ENCODE measurements at regions not wholly inside any gene's neighbourhood (a gene's known extent, or its start where the extent isn't known, plus 50 kb on each side); places are given as distances from the start of the nearest gene placed in this dataset.

- H3K9ac ChIP-seq (ENCODE audit: low read depth in 1 of 2, low read length in 2 of 2): no peak overlapping the region
- TF ChIP-seq JUND (IDR thresholded peaks at IDR 0.05) (no peak), RAD21 (IDR thresholded peaks at IDR 0.05) (no peak), FOXA1 (IDR thresholded peaks at IDR 0.05) (no peak), CTCF (IDR thresholded peaks at IDR 0.05; ENCODE audit: low read depth, low read length, missing input control) (no peak), HNF4A (conservative IDR thresholded peaks at IDR 0.05) (no peak), YY1 (IDR thresholded peaks at IDR 0.05) (no peak), ATF3 (IDR thresholded peaks at IDR 0.05) (no peak), RXRA (IDR thresholded peaks at IDR 0.05) (no peak), TAF1 (conservative IDR thresholded peaks at IDR 0.05) (no peak)
- H3K27ac ChIP-seq (ENCODE audit: low read depth in 1 of 2, low read length in 2 of 2): no peak overlapping the region
- H3K36me3 ChIP-seq (ENCODE audit: control insufficient read depth in 4 of 4, insufficient read depth in 3 of 4, low read depth in 1 of 4, low read length in 3 of 4): no peaks in the 10 kb centered on the region
- no peaks in the 10 kb centered on the region for H3K9me3 ChIP-seq (ENCODE audit: control insufficient read depth in 4 of 4, low read length in 3 of 4)
- H3K4me3 ChIP-seq (ENCODE audit: low read depth in 1 of 3, low read length in 3 of 3): no peak overlapping the region
- peaks cover 0 to 2% (median 0%) of the 10 kb centered on the region in 4 donors for H3K27me3 ChIP-seq (ENCODE audit: control insufficient read depth in 4 of 4, insufficient read depth in 4 of 4, low read length in 3 of 4)
- no peak for DNase-seq (ENCODE audit: low spot score)
- no peaks in the 10 kb centered on the region for H3K4me1 ChIP-seq (ENCODE audit: control insufficient read depth in 4 of 4, insufficient read depth in 4 of 4, low read length in 3 of 4)
- 88% methylated on average over 6 of the region's 6 CpGs for WGBS
Measured at GRCh38 chr2:67670747-67671183, 273.6 kb downstream of the ETAA1 start.

- no peak for DNase-seq (ENCODE audit: low spot score)
- TF ChIP-seq EGR1 (IDR thresholded peaks at IDR 0.05; ENCODE audit: low read depth in 2 of 2): no peak
- no peak for TF ChIP-seq YY1 (IDR thresholded peaks at IDR 0.05)
- H3K9me3 ChIP-seq (ENCODE audit: control insufficient read depth in 4 of 4, low read length in 3 of 4): no peaks in the 10 kb centered on the region
- H3K4me1 ChIP-seq (ENCODE audit: control insufficient read depth in 4 of 4, insufficient read depth in 4 of 4, low read length in 3 of 4): no peaks in the 10 kb centered on the region
- H3K36me3 ChIP-seq (ENCODE audit: control insufficient read depth in 4 of 4, insufficient read depth in 3 of 4, low read depth in 1 of 4, low read length in 3 of 4): no peaks in the 10 kb centered on the region
- peaks cover 0 to 2% (median 0%) of the 10 kb centered on the region in 4 donors for H3K27me3 ChIP-seq (ENCODE audit: control insufficient read depth in 4 of 4, insufficient read depth in 4 of 4, low read length in 3 of 4)
- H3K9ac ChIP-seq (ENCODE audit: low read depth in 1 of 2, low read length in 2 of 2): no peak overlapping the region
- no peak overlapping the region for H3K27ac ChIP-seq (ENCODE audit: low read depth in 1 of 2, low read length in 2 of 2)
- WGBS: 91% methylated on average over 10 of the region's 10 CpGs
- no peak overlapping the region for H3K4me3 ChIP-seq (ENCODE audit: low read depth in 1 of 3, low read length in 3 of 3)
Measured at GRCh38 chr2:67671464-67672450, 274.6 kb downstream of the ETAA1 start.

- no peak for DNase-seq (ENCODE audit: low spot score)
- TF ChIP-seq SP1 (IDR thresholded peaks at IDR 0.05) (no peak), GABPA (IDR thresholded peaks at IDR 0.05 in 1 of 2, conservative IDR thresholded peaks at IDR 0.05 in 1 of 2) (no peak), TAF1 (conservative IDR thresholded peaks at IDR 0.05) (no peak), JUND (IDR thresholded peaks at IDR 0.05) (no peak), MAX (IDR thresholded peaks at IDR 0.05) (no peak), HNF4G (IDR thresholded peaks at IDR 0.05) (no peak), NR2F2 (IDR thresholded peaks at IDR 0.05) (no peak), ZBTB33 (IDR thresholded peaks at IDR 0.05) (no peak), FOXA1 (IDR thresholded peaks at IDR 0.05) (no peak), RXRA (IDR thresholded peaks at IDR 0.05) (no peak), FOXA2 (IDR thresholded peaks at IDR 0.05) (no peak), ATF3 (IDR thresholded peaks at IDR 0.05) (no peak)
- no peak overlapping the region for H3K4me3 ChIP-seq (ENCODE audit: low read depth in 1 of 3, low read length in 3 of 3)
- no peaks in the 10 kb centered on the region for H3K4me1 ChIP-seq (ENCODE audit: control insufficient read depth in 4 of 4, insufficient read depth in 4 of 4, low read length in 3 of 4)
- no peak overlapping the region for H3K9ac ChIP-seq (ENCODE audit: low read depth in 1 of 2, low read length in 2 of 2)
- H3K27ac ChIP-seq (ENCODE audit: low read depth in 1 of 2, low read length in 2 of 2): no peak overlapping the region
- H3K36me3 ChIP-seq (ENCODE audit: control insufficient read depth in 4 of 4, insufficient read depth in 3 of 4, low read depth in 1 of 4, low read length in 3 of 4): no peaks in the 10 kb centered on the region
- H3K27me3 ChIP-seq (ENCODE audit: control insufficient read depth in 4 of 4, insufficient read depth in 4 of 4, low read length in 3 of 4): no peaks in the 10 kb centered on the region
- H3K9me3 ChIP-seq (ENCODE audit: control insufficient read depth in 4 of 4, low read length in 3 of 4): no peaks in the 10 kb centered on the region
- 65% methylated on average over 4 of the region's 4 CpGs for WGBS
Measured at GRCh38 chr2:67674668-67675067, 277.5 kb downstream of the ETAA1 start.
